Activated CD8-positive, alpha-beta memory T cell treated with anti-CD3 and anti-CD28 coated beads, Interleukin-2, amount 10 ng/mL, durations not matched to agents 7 days and 5 days (primary cell): ENCODE measurements at regions not wholly inside any gene's neighbourhood (a gene's known extent, or its start where the extent isn't known, plus 50 kb on each side); places are given as distances from the start of the nearest gene placed in this dataset.
A peak's percentile ranks its signal among the peaks of the same experiment; 100 is the strongest.

ENCODE experiments used
- ATAC-seq: fragments of 150-1000 bp; cut with Tn5 transposase; one replicate; pipeline ENCODE4 v1.10.0; 2021; ENCODE audit warnings: moderate library complexity
- CTCF ChIA-PET: fragments of 350-600 bp; sonication (Branson Sonifier 250); formaldehyde crosslinking; loops from one replicate; lab custom pipeline; 2021; ENCODE audit warnings: antibody characterized with exemption; lab: Charles Lee
- DNase-seq: peaks from one replicate; pipeline ENCODE4 v3.0.0-alpha.2; 2020
- H3K27ac Mint-ChIP-seq: one replicate; pipeline ENCODE4 v1.8.0; 2021; ENCODE audit warnings: mild to moderate bottlenecking, mixed read lengths
- H3K27me3 Mint-ChIP-seq: one replicate; pipeline ENCODE4 v1.8.0; 2021; ENCODE audit warnings: mixed read lengths
- H3K36me3 Mint-ChIP-seq: one replicate; pipeline ENCODE4 v1.8.0; 2021; ENCODE audit warnings: mild to moderate bottlenecking, mixed read lengths
- H3K4me1 Mint-ChIP-seq: one replicate; pipeline ENCODE4 v1.8.0; 2021; ENCODE audit warnings: mixed read lengths
- H3K4me3 Mint-ChIP-seq: one replicate; pipeline ENCODE4 v1.8.0; 2021; ENCODE audit warnings: mild to moderate bottlenecking, moderate library complexity, mixed read lengths
- H3K9me3 Mint-ChIP-seq: one replicate; pipeline ENCODE4 v1.8.0; 2022; ENCODE audit warnings: low read depth, mixed read lengths

- H3K27me3 Mint-ChIP-seq, result peaks cover 34% of the 10 kb centered on the region
- H3K4me1 Mint-ChIP-seq, result peaks cover 5% of the 10 kb centered on the region
- CTCF ChIA-PET, result no interaction called here
- no peak overlapping the region for H3K4me3 Mint-ChIP-seq
- ATAC-seq (no peak), DNase-seq (no peak)
- H3K36me3 Mint-ChIP-seq, result no peaks in the 10 kb centered on the region
- no peak overlapping the region for H3K27ac Mint-ChIP-seq
- no peaks in the 10 kb centered on the region for H3K9me3 Mint-ChIP-seq
These were observed 52.9 kb upstream of the HDDC2 start for GRCh38 chr6:125354649-125355048.

- H3K4me3 Mint-ChIP-seq, result no peak overlapping the region
- DNase-seq (no peak), ATAC-seq (no peak)
- H3K36me3 Mint-ChIP-seq, result no peaks in the 10 kb centered on the region
- CTCF ChIA-PET, result no interaction called here
- peaks cover 30% of the 10 kb centered on the region for H3K27me3 Mint-ChIP-seq
- no peaks in the 10 kb centered on the region for H3K9me3 Mint-ChIP-seq
- peaks cover 5% of the 10 kb centered on the region for H3K4me1 Mint-ChIP-seq
- H3K27ac Mint-ChIP-seq, result no peak overlapping the region
These were observed 55.1 kb upstream of the HDDC2 start for GRCh38 chr6:125356884-125357283.

- H3K9me3 Mint-ChIP-seq, result no peaks in the 10 kb centered on the region
- H3K36me3 Mint-ChIP-seq, result peaks cover 2% of the 10 kb centered on the region
- CTCF ChIA-PET, result no interaction called here
- H3K27ac Mint-ChIP-seq, result no peak overlapping the region
- peaks cover 5% of the 10 kb centered on the region for H3K4me1 Mint-ChIP-seq
- ATAC-seq, result peak; percentile 16
- DNase-seq, result no peak
- H3K4me3 Mint-ChIP-seq, result no peak overlapping the region
- H3K27me3 Mint-ChIP-seq, result peaks cover 38% of the 10 kb centered on the region
These were observed 55.9 kb upstream of the HDDC2 start for GRCh38 chr6:125357515-125358256.

- no peak for DNase-seq
- Mint-ChIP-seq H3K27ac (no peak overlapping the region), H3K27me3 (peaks cover 46% of the 10 kb centered on the region), H3K36me3 (peaks cover 3% of the 10 kb centered on the region), H3K4me1 (peaks cover 5% of the 10 kb centered on the region), H3K4me3 (no peak overlapping the region), H3K9me3 (no peaks in the 10 kb centered on the region)
- CTCF ChIA-PET, result no interaction called here
- no peak for ATAC-seq
These were observed 57.1 kb upstream of the HDDC2 start for GRCh38 chr6:125358898-125359297.

GRCh38 chr6:125361868-125362267 is 60.1 kb upstream of the HDDC2 start:
- CTCF ChIA-PET, result no interaction called here
- Mint-ChIP-seq H3K27me3 (peaks cover 67% of the 10 kb centered on the region), H3K36me3 (peaks cover 3% of the 10 kb centered on the region), H3K9me3 (no peaks in the 10 kb centered on the region), H3K4me3 (no peak overlapping the region), H3K27ac (no peak overlapping the region), H3K4me1 (peaks cover 5% of the 10 kb centered on the region)
- ATAC-seq, result no peak
- DNase-seq, result no peak

GRCh38 chr6:125363039-125363823 is 61.5 kb upstream of the HDDC2 start:
- Mint-ChIP-seq H3K36me3 (peaks cover 3% of the 10 kb centered on the region), H3K27me3 (peaks cover 55% of the 10 kb centered on the region), H3K4me1 (no peaks in the 10 kb centered on the region), H3K4me3 (no peak overlapping the region), H3K9me3 (no peaks in the 10 kb centered on the region), H3K27ac (no peak overlapping the region)
- DNase-seq (no peak), ATAC-seq (no peak)
- CTCF ChIA-PET, result no interaction called here

- DNase-seq, result no peak
- CTCF ChIA-PET, result no interaction called here
- Mint-ChIP-seq H3K4me3 (no peak overlapping the region), H3K4me1 (no peaks in the 10 kb centered on the region), H3K27me3 (peaks cover 53% of the 10 kb centered on the region), H3K9me3 (no peaks in the 10 kb centered on the region), H3K27ac (no peak overlapping the region), H3K36me3 (peaks cover 3% of the 10 kb centered on the region)
- no peak for ATAC-seq
These were observed 62.0 kb upstream of the HDDC2 start for GRCh38 chr6:125363824-125364165.

GRCh38 chr6:125365230-125365629 is 63.5 kb upstream of the HDDC2 start:
- no peak overlapping the region for H3K4me3 Mint-ChIP-seq
- H3K9me3 Mint-ChIP-seq, result no peaks in the 10 kb centered on the region
- H3K36me3 Mint-ChIP-seq, result peaks cover 3% of the 10 kb centered on the region
- CTCF ChIA-PET, result no interaction called here
- ATAC-seq, result no peak
- H3K4me1 Mint-ChIP-seq, result no peaks in the 10 kb centered on the region
- H3K27me3 Mint-ChIP-seq, result peaks cover 54% of the 10 kb centered on the region
- DNase-seq, result no peak
- no peak overlapping the region for H3K27ac Mint-ChIP-seq

- DNase-seq, result no peak
- H3K36me3 Mint-ChIP-seq, result peaks cover 3% of the 10 kb centered on the region
- ATAC-seq, result no peak
- CTCF ChIA-PET, result interaction anchor here (1.0 kb wide), 1 partner anchor 54 kb away, joined by 3 read pairs; no protein-coding TSS in a partner anchor
- H3K4me3 Mint-ChIP-seq, result no peak overlapping the region
- H3K27ac Mint-ChIP-seq, result no peak overlapping the region
- no peaks in the 10 kb centered on the region for H3K4me1 Mint-ChIP-seq
- H3K27me3 Mint-ChIP-seq, result peaks cover 46% of the 10 kb centered on the region
- H3K9me3 Mint-ChIP-seq, result no peaks in the 10 kb centered on the region
These were observed 65.4 kb upstream of the HDDC2 start for GRCh38 chr6:125367036-125367782.

- H3K4me3 Mint-ChIP-seq, result no peak overlapping the region
- no peaks in the 10 kb centered on the region for H3K36me3 Mint-ChIP-seq
- peaks cover 29% of the 10 kb centered on the region for H3K27me3 Mint-ChIP-seq
- DNase-seq (no peak), ATAC-seq (no peak)
- H3K9me3 Mint-ChIP-seq, result no peaks in the 10 kb centered on the region
- CTCF ChIA-PET, result no interaction called here
- no peak overlapping the region for H3K27ac Mint-ChIP-seq
- no peaks in the 10 kb centered on the region for H3K4me1 Mint-ChIP-seq
These were observed 68.6 kb upstream of the HDDC2 start for GRCh38 chr6:125370343-125370742.

GRCh38 chr6:125375013-125375412 is 73.2 kb upstream of the HDDC2 start:
- CTCF ChIA-PET, result no interaction called here
- H3K27ac Mint-ChIP-seq, result no peak overlapping the region
- no peak for DNase-seq
- H3K9me3 Mint-ChIP-seq, result no peaks in the 10 kb centered on the region
- peaks cover 43% of the 10 kb centered on the region for H3K27me3 Mint-ChIP-seq
- H3K36me3 Mint-ChIP-seq, result no peaks in the 10 kb centered on the region
- H3K4me3 Mint-ChIP-seq, result no peak overlapping the region
- ATAC-seq, result no peak
- no peaks in the 10 kb centered on the region for H3K4me1 Mint-ChIP-seq

GRCh38 chr6:125375821-125376220 is 74.1 kb upstream of the HDDC2 start:
- H3K27me3 Mint-ChIP-seq, result peaks cover 40% of the 10 kb centered on the region
- CTCF ChIA-PET, result no interaction called here
- H3K4me3 Mint-ChIP-seq, result no peak overlapping the region
- H3K4me1 Mint-ChIP-seq, result no peaks in the 10 kb centered on the region
- no peaks in the 10 kb centered on the region for H3K36me3 Mint-ChIP-seq
- ATAC-seq (no peak), DNase-seq (no peak)
- no peak overlapping the region for H3K27ac Mint-ChIP-seq
- no peaks in the 10 kb centered on the region for H3K9me3 Mint-ChIP-seq

- Mint-ChIP-seq H3K4me1 (no peaks in the 10 kb centered on the region), H3K27me3 (peaks cover 46% of the 10 kb centered on the region), H3K4me3 (no peak overlapping the region), H3K36me3 (no peaks in the 10 kb centered on the region), H3K27ac (no peak overlapping the region), H3K9me3 (no peaks in the 10 kb centered on the region)
- CTCF ChIA-PET, result no interaction called here
- ATAC-seq (no peak), DNase-seq (no peak)
These were observed 75.9 kb upstream of the HDDC2 start for GRCh38 chr6:125377621-125378020.
